BE2C (cell line): ENCODE measurements at regions not wholly inside any gene's neighbourhood (a gene's known extent, or its start where the extent isn't known, plus 50 kb on each side); places are given as distances from the start of the nearest gene placed in this dataset.

Experiments
- DNase-seq: peaks from one replicate; pipeline ENCODE4 v3.0.0-alpha.2; 2020
- H3K27me3 ChIP-seq: fragments of 250-450 bp; sonication (Bioruptor Pico); 2 replicates; pipeline ENCODE4 v1.5.1; 2020; ENCODE audit warnings: mild to moderate bottlenecking
- H3K36me3 ChIP-seq: fragments of 250-450 bp; sonication (Bioruptor Pico); 2 replicates; pipeline ENCODE4 v1.5.1; 2020; ENCODE audit warnings: mild to moderate bottlenecking
- H3K4me1 ChIP-seq: fragments of 250-450 bp; sonication (Bioruptor Pico); 2 replicates; pipeline ENCODE4 v1.5.1; 2020
- H3K4me3 ChIP-seq: 2 replicates; pipeline ENCODE4 v1.5.1; 2011; ENCODE audit warnings: low read depth, low read length
- H3K9me3 ChIP-seq: fragments of 250-450 bp; sonication (Bioruptor Pico); 2 replicates; pipeline ENCODE4 v1.5.1; 2020
- CTCF ChIP-seq: IDR thresholded peaks from 2 replicates; pipeline ENCODE4 v1.5.1; 2012; ENCODE audit warnings: mild to moderate bottlenecking, low read depth, low read length

- Histone ChIP-seq H3K9me3 (no peaks in the 10 kb centered on the region), H3K27me3 (no peaks in the 10 kb centered on the region), H3K36me3 (no peaks in the 10 kb centered on the region), H3K4me1 (no peaks in the 10 kb centered on the region), H3K4me3 (no peak overlapping the region)
- no peak for DNase-seq
- no peak for TF ChIP-seq CTCF
Observed at GRCh38 chr4:43275779-43276178, 383.3 kb downstream of the GRXCR1 start.

DNA sequence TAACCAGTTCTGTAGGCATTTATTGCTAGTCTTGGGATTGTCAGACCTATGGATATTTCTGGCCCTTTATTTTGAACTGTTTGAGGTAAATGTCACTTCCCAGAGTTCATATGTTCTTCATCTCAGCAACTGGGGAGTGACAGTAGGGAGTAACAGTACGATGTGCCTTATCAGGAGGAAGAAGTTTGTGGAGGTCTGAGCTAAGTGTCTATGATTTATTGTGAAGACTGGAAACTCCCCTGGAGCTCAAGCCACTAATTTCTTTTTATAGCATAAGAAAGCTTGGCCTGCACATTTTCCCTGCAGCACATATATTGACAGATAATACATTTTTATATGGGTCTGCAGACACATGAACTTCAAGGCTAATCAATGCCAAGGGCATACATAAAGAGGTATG lies 383.8 kb downstream of the GRXCR1 start:
- TF ChIP-seq CTCF = no peak
- no peaks in the 10 kb centered on the region for H3K27me3 ChIP-seq
- H3K36me3 ChIP-seq = no peaks in the 10 kb centered on the region
- no peaks in the 10 kb centered on the region for H3K9me3 ChIP-seq
- no peak for DNase-seq
- H3K4me1 ChIP-seq = no peaks in the 10 kb centered on the region
- H3K4me3 ChIP-seq = no peak overlapping the region

DNA sequence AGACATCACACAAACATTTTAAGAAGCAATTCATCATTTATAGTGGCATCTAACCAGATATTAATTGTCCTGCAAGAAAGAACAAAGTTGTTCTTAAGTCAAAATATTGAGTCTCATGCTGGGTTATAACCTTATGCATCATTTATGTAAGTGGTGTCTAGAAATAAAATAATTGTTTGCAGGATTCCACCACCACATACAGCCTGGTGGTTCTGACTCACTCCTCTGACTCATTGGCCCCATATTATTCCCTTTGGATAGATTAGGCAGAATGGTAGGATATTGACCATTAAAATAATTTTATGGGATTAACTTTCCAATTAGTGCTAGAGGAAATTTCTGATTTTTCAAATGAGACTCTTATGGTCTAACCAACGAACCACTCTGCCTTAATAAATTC lies 384.5 kb downstream of the GRXCR1 start:
- no peaks in the 10 kb centered on the region for H3K9me3 ChIP-seq
- H3K4me1 ChIP-seq = no peaks in the 10 kb centered on the region
- no peaks in the 10 kb centered on the region for H3K27me3 ChIP-seq
- DNase-seq = no peak
- no peaks in the 10 kb centered on the region for H3K36me3 ChIP-seq
- H3K4me3 ChIP-seq = no peak overlapping the region
- TF ChIP-seq CTCF = no peak

- no peaks in the 10 kb centered on the region for H3K4me1 ChIP-seq
- no peaks in the 10 kb centered on the region for H3K27me3 ChIP-seq
- TF ChIP-seq CTCF = no peak
- H3K36me3 ChIP-seq = no peaks in the 10 kb centered on the region
- H3K4me3 ChIP-seq = no peak overlapping the region
- DNase-seq = no peak
- no peaks in the 10 kb centered on the region for H3K9me3 ChIP-seq
Observed at GRCh38 chr4:43282534-43282933, 390.0 kb downstream of the GRXCR1 start.

GRCh38 chr4:43286137-43286536 lies 393.6 kb downstream of the GRXCR1 start:
- H3K4me3 ChIP-seq = no peak overlapping the region
- no peak for TF ChIP-seq CTCF
- no peaks in the 10 kb centered on the region for H3K27me3 ChIP-seq
- no peak for DNase-seq
- H3K4me1 ChIP-seq = no peaks in the 10 kb centered on the region
- no peaks in the 10 kb centered on the region for H3K9me3 ChIP-seq
- H3K36me3 ChIP-seq = no peaks in the 10 kb centered on the region

DNA sequence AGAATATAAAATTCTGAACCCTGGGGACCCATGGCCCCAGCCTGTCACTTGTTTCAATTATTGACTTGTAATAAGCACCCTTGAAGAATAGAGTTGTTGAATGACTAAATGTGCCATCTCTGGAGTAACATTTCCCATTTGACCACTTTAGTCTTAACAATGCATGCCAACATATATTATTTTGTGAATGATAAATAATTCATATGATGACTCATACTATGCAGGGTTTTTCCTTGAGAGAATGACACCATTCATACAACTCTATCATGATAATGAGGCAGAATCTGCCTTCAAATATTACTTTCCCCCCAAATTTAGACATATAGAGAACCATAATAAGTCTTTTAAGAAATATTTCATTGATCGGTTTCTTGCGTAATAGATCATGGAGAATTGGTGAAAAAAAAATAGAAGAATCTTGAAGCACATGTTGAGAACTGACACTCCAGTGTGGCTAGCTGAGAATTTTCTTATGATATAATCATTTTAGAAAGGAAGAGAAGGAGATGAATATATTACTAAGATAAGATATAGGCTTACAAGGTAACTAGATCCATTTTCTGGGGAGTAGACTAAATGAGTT lies 404.5 kb downstream of the GRXCR1 start:
- DNase-seq = no peak
- H3K27me3 ChIP-seq = no peaks in the 10 kb centered on the region
- TF ChIP-seq CTCF = no peak
- no peaks in the 10 kb centered on the region for H3K9me3 ChIP-seq
- no peaks in the 10 kb centered on the region for H3K36me3 ChIP-seq
- H3K4me3 ChIP-seq = no peak overlapping the region
- H3K4me1 ChIP-seq = no peaks in the 10 kb centered on the region
